DMS114 treated with DMSO at 0.1 percent for 48 hours (cell line): ENCODE measurements at regions not wholly inside any gene's neighbourhood (a gene's known extent, or its start where the extent isn't known, plus 50 kb on each side); places are given as distances from the start of the nearest gene placed in this dataset.

Source experiments
- DNase-seq: peaks from one replicate; lab custom pipeline; 2025; ENCODE audit not compliant: unreplicated experiment; lab: John Stamatoyannopoulos, UW

- no peak for DNase-seq
These were observed 198.6 kb upstream of the DIO3 start for GRCh38 chr14:101362529-101363260.

GRCh38 chr14:101363261-101363555 is 198.1 kb upstream of the DIO3 start:
- DNase-seq, result no peak

DNA sequence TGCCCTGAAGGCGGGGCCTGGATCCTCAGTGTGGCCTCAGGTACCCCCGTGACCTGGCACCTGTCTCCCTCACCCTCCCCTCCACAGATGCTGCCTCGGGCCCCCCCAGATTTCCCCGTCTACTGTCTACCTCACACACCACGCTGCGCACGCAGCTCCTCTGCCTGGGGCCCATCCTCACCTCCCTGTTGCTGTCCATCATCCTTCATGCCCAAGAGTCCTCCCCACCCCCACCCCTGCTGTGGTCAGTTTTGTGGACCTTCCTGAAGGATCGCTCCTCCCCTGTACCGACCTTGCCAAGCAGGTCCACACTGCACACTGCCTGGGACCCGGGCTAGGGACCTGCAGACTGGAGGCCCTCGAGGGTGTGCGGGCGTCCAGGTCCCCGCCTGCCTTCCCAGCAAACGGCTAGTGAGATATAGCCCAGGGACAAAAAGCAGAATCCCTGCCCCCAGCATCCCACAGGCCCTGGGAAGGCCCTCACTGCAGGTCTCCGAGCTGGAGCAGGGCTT is 197.4 kb upstream of the DIO3 start:
- DNase-seq, result no peak

DNA sequence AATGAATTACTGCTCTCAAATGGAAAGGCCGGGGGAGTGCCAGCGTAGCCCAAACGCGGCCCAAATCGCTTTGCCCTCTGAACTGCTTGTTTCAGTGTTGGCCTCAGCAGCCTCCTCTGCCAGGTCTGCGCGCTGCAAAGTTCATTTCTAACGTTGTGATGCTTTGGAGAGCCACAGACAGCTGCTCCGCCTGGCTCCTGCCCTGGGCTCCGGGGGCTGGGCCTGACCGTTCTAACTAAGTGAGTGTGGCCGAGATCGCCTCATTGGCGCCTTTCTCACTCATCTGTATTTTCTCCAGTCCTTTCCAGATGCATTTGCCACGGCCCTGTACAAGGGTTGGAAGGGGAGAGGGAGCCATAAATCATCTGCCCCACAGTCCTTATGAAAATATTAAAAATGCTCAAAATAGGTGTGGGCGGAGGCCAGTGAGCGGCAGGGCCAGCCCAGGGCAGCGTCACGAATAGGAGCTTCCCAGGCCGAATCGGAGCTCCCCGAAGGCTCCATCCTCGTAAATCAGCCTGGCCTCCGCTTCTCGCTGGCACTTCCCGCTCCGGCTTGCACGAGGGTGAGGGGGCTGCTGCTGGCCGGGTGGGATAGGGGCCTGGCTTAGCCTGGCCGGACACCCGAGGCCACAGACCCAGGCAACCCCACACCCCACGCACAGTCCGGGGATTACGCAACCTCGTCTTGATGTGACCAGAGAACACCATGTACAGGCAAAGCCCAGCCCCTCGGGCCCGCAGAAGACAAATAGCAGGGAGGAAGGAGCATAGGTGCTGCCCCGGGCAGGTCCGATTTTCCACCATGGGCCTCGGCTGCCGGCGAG is 196.6 kb upstream of the DIO3 start:
- DNase-seq, result no peak

DNA sequence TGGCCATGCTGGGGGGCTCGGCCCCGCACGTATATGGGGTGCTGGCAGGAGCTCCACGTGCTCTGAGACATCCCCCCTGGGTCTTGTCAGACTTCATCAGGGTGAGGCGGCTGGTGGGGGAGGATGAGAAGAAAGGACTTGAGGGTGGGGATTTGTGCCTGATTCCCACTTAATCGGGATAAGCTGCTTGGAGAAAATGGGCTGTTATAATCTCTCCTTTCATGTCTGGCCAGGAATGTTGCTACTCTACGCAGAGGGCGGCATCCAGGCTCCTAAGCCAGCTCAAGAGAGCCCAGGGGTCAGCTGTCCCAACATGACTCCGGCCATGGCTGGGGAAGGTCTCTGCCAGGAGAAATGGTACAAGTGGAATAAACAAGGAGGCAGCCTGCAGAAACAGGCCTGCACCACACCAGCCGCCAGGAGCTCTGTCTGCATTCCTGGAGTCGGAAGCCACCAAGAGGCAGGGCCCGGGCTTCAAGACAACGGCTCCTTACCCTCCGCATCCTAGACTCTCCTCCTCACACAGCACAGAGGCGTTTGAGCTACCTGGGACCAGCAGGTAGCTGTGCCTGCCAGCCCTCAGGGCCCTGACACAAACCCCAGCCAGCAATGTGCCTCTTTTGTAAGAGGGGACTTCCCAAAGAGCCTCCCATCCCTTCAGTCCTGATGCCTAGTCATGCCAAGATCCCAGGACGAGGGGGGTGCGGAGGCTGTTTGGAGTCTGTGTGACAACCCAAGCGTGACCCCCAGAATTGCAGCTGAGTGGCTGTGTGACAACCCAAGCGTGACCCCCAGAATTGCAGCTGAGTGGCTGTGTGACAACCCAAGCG is 195.8 kb upstream of the DIO3 start:
- no peak for DNase-seq

DNA sequence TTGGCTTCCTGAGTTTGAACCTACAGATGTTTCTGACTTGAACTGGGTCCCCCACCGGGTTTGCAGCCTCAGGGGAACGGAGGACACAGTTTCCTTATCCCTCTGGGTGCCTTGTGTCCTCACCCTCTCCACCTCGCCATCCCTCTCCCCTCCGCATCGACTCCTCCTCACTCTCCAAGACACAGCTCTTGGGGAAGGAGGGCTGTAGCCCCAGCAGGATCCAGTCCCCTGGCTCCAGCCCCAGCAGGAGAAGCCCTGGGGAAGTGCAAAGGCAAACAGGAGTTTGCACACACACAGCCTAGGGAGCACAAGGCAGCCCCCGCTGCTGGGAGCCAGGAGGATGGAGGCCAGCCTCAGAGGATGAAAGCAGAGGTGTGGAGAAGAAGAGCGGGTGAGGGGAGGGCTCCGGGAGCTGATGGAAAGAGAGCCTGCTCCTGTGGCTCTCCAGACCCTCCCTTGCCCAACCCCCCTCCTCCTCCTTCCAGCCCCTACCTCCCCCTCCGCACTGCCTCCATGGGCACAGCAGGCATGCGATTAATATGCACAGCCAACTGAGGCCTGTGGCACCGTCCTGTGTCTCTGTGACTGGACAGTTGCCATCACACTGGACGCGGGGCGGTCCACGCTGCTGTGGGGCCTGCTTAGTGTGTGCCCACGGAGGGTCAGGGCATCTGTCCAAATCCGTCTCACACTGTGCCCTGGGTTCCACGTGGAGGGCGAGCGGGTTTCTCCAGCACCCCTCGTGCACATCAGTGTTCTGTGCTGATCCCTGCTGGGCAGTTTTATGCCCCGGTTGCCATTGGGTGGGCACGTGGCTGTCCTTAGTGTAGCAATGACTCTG is 193.7 kb upstream of the DIO3 start:
- no peak for DNase-seq

DNA sequence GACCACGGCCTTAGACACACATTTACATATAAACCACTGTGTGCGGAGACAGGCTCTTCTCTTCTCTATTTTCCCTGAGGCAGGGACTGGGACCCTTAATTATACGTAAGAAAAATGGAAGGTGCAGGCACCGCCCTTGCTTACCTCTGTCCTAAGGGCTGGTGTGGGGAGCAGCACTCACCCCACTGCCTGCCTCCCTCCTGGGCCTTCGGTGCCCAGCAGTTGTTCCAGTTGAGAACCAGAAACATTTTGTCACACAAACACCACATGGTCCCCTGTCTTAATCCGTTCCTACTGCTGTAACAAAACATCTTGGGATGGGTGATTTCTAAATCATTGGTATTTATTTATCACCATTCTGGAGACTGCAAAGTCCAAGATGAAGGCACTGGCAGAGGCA is 192.7 kb upstream of the DIO3 start:
- no peak for DNase-seq

GRCh38 chr14:101369194-101369915 is 191.9 kb upstream of the DIO3 start:
- no peak for DNase-seq

- DNase-seq, result no peak
These were observed 191.2 kb upstream of the DIO3 start for GRCh38 chr14:101369916-101370592.

- no peak for DNase-seq
These were observed 190.4 kb upstream of the DIO3 start for GRCh38 chr14:101370593-101371569.

- no peak for DNase-seq
These were observed 189.2 kb upstream of the DIO3 start for GRCh38 chr14:101371799-101372793.

DNA sequence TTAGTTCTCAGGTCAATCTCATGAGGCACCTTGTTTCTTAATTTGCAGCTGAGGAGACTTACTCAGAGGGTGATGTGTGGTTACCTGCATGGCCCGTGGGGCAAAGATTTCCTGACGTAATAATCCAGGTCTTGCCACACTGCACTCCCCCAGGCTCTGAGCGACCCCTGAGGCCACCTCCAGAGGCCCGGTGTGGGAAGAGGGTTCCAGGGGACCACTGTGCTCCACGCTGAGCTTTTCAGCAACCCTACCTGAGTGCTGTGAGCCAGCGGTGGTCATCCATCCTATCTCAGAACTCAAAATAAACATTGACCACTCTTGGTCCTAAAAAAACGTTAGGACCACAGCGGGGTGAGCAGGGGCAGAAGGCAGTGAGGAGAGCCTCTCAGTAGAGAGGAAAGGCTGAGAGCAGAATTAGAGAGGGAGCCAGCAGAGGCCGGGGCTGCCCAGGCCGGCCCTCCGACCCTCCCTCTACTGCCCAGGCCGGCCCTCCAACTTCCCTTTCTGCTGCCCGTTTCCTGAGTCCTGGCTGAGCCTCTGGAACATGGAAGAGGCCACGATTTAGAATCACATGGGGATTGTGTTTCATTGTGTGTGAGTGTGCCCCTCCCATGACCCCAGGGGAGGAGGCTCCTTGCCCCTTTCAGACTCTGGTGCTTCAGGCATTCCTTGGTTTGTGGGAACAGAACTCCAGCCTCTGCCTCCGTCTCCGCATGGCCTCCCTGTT is 188.2 kb upstream of the DIO3 start:
- no peak for DNase-seq

DNA sequence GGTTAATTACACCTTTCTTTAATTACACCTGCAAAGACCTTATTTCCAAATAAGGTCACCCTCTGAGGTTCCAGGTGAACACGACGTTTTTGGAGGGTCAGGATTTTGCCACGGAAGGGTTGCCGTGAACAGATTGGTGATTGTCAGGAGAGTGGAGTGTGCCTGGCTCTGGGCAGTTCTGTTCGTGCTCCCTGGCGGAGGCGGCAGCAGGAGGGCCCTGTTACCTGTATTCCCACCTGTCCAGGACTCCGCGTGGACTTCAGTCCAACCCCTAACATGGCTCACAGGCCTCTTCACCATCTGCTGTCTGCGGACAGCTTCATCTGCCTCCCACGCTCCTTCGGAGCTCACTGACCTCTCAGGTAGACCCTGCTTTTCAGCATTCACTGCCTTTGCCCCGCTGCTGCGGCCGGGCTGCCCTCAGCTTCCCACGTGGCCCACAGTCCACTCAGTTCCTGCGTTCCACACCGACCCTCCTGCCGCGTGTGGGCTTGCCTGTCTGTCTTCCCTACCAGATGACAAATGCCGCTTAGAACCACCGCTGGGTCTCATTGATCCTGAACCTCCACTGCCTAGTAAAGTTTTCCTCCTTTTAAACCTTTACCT is 187.5 kb upstream of the DIO3 start:
- no peak for DNase-seq

- no peak for DNase-seq
These were observed 186.6 kb upstream of the DIO3 start for GRCh38 chr14:101374373-101375338.

GRCh38 chr14:101377069-101377468 is 184.2 kb upstream of the DIO3 start:
- no peak for DNase-seq
